ENCODE measurements at regions not wholly inside any gene's neighbourhood (a gene's known extent, or its start where the extent isn't known, plus 50 kb on each side); places are given as distances from the start of the nearest gene placed in this dataset.

GRCh38 chr11:57071829-57072228 lies 83.1 kb downstream of the OR5AK2 start:
- TF ChIP-seq ZNF511 (CRISPR knock-in tag; IDR thresholded peaks at IDR 0.05) (no peak), POLR2AphosphoS5 (IDR thresholded peaks at IDR 0.05; ENCODE audit: control insufficient read depth, insufficient read depth, low read depth, low read length) (no peak), HDAC6 (IDR thresholded peaks at IDR 0.05; ENCODE audit: low read depth, low read length) (no peak), USF2 (CRISPR knock-in tag; IDR thresholded peaks at IDR 0.05) (no peak)
